LNCAP (cell line): ENCODE measurements at regions not wholly inside any gene's neighbourhood (a gene's known extent, or its start where the extent isn't known, plus 50 kb on each side); places are given as distances from the start of the nearest gene placed in this dataset.

Experiments used
- TF ChIP-seq, protein P1 (sequence below): fragments of 450-650 bp; IDR thresholded peaks from 2 replicates; pipeline ENCODE4 v1.5.1; 2017; ENCODE audit warnings: mild to moderate bottlenecking

DNA sequence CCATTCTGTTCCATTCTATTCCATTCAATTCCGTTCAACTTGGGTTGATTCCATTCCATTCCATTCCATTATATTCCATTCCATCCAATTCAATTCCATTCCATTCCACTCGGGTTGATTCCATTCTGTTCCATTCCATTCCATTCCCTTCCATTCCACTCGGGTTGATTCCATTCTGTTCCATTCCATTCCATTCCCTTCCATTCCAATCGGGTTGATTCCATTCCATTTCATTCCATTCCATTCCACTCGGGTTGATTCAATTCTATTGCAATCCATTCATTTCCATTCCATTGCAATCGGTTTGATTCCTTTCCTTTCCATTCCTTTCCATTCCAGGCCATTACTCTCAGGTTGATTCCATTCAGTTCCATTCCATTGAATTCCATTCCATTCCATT lies 1138.4 kb downstream of the RPIA start:
- TF ChIP-seq, protein P1, sequence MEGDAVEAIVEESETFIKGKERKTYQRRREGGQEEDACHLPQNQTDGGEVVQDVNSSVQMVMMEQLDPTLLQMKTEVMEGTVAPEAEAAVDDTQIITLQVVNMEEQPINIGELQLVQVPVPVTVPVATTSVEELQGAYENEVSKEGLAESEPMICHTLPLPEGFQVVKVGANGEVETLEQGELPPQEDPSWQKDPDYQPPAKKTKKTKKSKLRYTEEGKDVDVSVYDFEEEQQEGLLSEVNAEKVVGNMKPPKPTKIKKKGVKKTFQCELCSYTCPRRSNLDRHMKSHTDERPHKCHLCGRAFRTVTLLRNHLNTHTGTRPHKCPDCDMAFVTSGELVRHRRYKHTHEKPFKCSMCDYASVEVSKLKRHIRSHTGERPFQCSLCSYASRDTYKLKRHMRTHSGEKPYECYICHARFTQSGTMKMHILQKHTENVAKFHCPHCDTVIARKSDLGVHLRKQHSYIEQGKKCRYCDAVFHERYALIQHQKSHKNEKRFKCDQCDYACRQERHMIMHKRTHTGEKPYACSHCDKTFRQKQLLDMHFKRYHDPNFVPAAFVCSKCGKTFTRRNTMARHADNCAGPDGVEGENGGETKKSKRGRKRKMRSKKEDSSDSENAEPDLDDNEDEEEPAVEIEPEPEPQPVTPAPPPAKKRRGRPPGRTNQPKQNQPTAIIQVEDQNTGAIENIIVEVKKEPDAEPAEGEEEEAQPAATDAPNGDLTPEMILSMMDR: no peak

DNA sequence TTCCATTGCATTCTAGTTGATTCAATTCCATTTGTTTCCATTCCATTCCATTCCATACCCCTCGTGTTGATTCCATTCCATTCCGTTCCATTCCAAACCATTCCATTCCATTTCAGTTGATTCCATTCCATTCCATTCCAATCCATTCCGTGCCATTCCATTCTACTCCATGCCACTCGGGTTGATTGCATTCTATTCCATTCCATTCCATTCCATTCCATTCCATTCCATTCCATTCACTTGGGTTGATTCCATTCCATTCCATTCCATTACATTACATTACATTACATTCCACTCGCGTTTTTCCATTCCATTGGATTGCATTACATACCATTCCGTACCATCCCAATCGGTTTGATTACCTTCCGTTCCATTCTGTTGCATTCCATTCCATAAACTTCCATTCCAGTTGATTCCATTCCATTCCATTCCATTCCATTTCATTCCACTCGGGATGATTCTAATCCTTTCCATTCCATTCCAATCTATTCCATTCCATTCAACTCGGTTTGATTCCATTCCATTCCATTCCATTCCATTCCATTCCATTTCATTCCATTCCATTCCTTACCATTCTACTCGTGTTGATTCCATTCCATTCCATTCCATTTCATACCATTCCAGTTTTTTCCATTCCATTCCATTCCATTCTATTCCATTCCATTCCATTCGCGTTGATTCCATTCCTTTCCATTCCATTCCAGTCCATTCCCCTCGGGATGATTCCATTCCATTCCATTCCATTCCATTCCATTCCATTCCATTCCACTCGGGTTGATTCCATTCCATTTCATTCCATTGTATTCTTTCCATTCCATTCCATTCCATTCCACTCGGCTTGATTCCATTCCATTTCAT lies 1140.4 kb downstream of the RPIA start:
- TF ChIP-seq, protein P1: no peak

DNA sequence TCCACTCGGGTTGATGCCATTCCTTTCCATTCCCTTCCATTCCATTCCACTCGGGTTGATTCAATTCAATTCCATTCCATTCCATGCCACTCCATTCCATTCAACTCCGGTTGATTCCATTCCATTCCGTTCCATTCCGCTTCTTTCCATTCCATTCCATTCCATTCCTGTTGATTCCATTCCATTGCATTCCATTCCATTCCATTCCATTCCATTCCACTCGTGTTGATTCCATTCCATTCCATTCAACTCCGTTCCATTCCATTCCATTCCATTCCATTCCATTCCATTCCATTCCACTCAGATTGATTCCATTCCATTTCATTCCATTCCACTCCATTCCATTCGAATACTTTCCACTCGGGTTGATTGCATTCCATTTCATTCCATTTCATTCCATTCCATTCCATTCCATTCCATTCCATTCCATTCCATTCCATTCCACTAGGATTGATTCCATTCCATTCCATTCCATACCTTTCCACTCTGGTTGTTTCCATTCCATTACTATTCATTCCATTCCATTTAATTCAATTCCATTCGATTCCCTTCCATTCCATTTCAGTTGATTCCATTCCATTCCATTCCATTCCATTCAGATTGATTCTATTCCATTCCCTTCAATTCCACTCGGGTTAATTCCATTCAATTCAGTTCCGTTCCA lies 1141.8 kb downstream of the RPIA start:
- TF ChIP-seq, protein P1: no peak

DNA sequence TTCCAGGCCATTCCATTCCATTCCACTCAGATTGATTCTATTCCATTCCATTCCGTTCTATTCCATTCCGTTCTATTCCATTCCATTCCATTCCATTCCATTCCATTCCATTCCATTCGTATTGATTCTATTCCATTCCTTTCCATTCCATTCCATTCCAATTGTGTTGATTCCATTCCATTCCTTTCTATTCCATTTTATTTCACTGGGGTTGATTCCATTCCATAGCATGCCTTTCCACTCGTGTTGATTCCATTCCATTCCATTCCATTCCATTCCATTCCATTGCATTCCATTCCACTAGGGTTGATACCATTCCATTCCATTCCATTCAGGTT lies 1142.3 kb downstream of the RPIA start:
- TF ChIP-seq, protein P1: no peak

DNA sequence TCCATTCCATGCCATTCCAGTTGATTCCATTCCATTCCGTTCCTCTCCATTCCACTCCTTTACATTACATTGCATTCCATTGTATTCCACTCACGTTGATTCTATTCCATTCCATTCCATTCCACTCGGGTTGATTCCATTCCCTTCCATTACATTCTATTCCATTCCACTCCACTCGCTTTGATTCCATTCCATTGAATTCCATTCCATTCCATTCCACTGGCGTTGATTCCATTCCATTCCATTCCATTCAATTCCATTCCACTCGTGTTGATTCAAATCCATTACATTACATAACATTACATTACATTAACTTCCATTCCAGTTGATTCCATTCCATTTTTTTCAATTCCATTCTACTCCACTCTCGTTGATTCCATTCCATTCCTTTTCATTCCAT lies 1142.8 kb downstream of the RPIA start:
- TF ChIP-seq, protein P1: no peak

DNA sequence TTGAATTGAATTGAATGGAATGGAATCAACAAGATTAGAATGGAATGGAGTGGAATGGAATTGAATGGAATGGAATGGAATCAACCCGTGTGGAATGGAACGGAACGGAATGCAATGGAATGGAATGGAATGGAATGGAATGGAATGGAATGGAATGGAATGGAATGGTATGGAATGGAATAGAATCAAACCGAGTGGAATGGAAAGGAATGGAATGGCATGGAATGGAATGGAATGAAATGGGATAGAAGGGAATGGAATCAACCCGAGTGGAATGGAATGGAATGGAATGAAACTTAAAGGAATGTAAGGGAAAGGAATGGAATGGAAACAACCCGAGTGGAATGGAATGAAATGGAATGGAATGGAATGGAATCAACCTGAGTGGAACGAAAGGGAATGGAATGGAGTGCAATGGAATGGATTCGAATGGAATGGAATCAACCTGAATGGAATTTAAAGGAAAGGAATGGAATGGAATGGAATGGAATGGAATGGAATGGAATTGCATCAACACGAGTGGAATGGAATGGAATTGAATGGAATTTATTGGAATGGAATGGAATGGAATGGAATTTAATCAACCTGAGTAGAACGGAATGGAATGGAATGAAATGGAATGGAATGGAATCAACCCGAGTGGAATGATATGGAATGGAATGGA lies 1146.6 kb downstream of the RPIA start:
- TF ChIP-seq, protein P1: no peak

DNA sequence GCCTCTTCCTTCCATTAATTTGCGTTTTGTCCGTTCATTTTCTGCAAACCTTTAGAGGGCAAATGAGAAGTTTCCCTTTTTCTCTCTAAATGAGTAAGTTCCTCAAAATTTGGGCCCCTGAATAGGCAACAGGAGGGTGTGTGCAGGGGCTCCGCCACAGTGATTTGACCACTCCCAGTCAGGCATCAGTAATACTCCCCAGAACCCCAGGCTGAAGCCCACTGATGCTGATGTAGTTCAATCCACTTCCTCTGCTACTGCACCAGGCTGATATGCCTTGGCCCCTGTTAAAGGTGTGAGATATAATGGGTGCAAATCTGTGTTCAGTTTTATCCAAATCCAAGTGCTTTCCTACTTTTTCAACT lies 1150.0 kb downstream of the RPIA start:
- TF ChIP-seq, protein P1: no peak
